ENCODE measurements at regions not wholly inside any gene's neighbourhood (a gene's known extent, or its start where the extent isn't known, plus 50 kb on each side); places are given as distances from the start of the nearest gene placed in this dataset.

DNA sequence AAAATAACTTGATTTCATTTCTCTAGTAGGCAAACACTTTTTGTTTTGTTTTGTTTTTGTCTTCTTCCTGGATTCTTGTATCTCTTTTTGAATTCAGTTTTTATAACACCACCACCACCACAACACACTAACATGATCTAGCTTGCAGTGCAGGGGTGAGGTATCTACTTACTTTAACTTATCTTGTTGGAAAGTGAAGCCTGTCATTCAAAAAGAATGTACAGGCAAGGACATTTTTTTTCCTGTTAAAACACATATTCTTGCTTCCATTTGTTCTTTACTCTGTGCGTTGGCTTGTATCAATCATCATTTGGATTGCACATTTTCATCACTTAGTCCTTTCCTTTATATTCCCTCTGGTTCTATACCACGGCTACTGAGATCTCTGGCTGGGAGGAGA, 824.2 kb downstream of the PLCL1 start:
- TF ChIP-seq, protein P1, sequence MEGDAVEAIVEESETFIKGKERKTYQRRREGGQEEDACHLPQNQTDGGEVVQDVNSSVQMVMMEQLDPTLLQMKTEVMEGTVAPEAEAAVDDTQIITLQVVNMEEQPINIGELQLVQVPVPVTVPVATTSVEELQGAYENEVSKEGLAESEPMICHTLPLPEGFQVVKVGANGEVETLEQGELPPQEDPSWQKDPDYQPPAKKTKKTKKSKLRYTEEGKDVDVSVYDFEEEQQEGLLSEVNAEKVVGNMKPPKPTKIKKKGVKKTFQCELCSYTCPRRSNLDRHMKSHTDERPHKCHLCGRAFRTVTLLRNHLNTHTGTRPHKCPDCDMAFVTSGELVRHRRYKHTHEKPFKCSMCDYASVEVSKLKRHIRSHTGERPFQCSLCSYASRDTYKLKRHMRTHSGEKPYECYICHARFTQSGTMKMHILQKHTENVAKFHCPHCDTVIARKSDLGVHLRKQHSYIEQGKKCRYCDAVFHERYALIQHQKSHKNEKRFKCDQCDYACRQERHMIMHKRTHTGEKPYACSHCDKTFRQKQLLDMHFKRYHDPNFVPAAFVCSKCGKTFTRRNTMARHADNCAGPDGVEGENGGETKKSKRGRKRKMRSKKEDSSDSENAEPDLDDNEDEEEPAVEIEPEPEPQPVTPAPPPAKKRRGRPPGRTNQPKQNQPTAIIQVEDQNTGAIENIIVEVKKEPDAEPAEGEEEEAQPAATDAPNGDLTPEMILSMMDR (IDR thresholded peaks at IDR 0.05), result no peak
- TF ChIP-seq EZH2 (IDR thresholded peaks at IDR 0.05; ENCODE audit: borderline replicate concordance, insufficient read depth, low read depth, low read length, poor library complexity, severe bottlenecking), result no peak
